ENCODE measurements at regions not wholly inside any gene's neighbourhood (a gene's known extent, or its start where the extent isn't known, plus 50 kb on each side); places are given as distances from the start of the nearest gene placed in this dataset.

- no peaks in the 10 kb centered on the region for H3K4me1 ChIP-seq (ENCODE audit: control insufficient read depth in 2 of 3, insufficient read depth in 2 of 3, low read depth in 1 of 3, low read length in 3 of 3)
- no peak overlapping the region for H3K9ac ChIP-seq (ENCODE audit: low read length in 3 of 3)
- no peaks in the 10 kb centered on the region for H3K9me3 ChIP-seq (ENCODE audit: control insufficient read depth in 2 of 3, insufficient read depth in 1 of 3, low read length in 3 of 3)
- H3K4me3 ChIP-seq (ENCODE audit: low read length in 3 of 3), result no peak overlapping the region
- no peak for TF ChIP-seq CTCF (IDR thresholded peaks at IDR 0.05; ENCODE audit: borderline replicate concordance, extremely low read depth, insufficient read depth)
- H3K27ac ChIP-seq (ENCODE audit: low read depth in 2 of 2, low read length in 2 of 2), result no peak overlapping the region
- no peaks in the 10 kb centered on the region for H3K27me3 ChIP-seq (ENCODE audit: control insufficient read depth, insufficient read depth, low read length)
- FAIRE-seq, result no peak
- intact Hi-C loops (cut with DNase I), result no loop called here
- H3K36me3 ChIP-seq (ENCODE audit: control insufficient read depth in 2 of 3, insufficient read depth in 3 of 3, low read length in 3 of 3), result no peaks in the 10 kb centered on the region
- no peak for DNase-seq
Observed at GRCh38 chr10:10432296-10433035, 585.2 kb upstream of the CELF2 start.

GRCh38 chr10:10434312-10434711, 583.4 kb upstream of the CELF2 start:
- no peak for FAIRE-seq
- H3K27ac ChIP-seq (ENCODE audit: low read depth in 2 of 2, low read length in 2 of 2), result no peak overlapping the region

GRCh38 chr10:10437886-10438285, 579.8 kb upstream of the CELF2 start:
- Histone ChIP-seq H3K4me1 (ENCODE audit: control insufficient read depth in 2 of 3, insufficient read depth in 2 of 3, low read depth in 1 of 3, low read length in 3 of 3) (no peaks in the 10 kb centered on the region), H3K9me3 (ENCODE audit: control insufficient read depth in 2 of 3, insufficient read depth in 1 of 3, low read length in 3 of 3) (no peaks in the 10 kb centered on the region), H3K27ac (ENCODE audit: low read depth in 2 of 2, low read length in 2 of 2) (no peak overlapping the region), H3K9ac (ENCODE audit: low read length in 3 of 3) (no peak overlapping the region), H3K4me3 (ENCODE audit: low read length in 3 of 3) (no peak overlapping the region), H3K36me3 (ENCODE audit: control insufficient read depth in 2 of 3, insufficient read depth in 3 of 3, low read length in 3 of 3) (no peaks in the 10 kb centered on the region), H3K27me3 (ENCODE audit: control insufficient read depth, insufficient read depth, low read length) (no peaks in the 10 kb centered on the region)
- DNase-seq (no peak), FAIRE-seq (no peak)
- TF ChIP-seq CTCF (IDR thresholded peaks at IDR 0.05; ENCODE audit: borderline replicate concordance, extremely low read depth, insufficient read depth), result no peak
- intact Hi-C loops (cut with DNase I), result no loop called here

More at GRCh38 chr10:10434312-10434711, 583.4 kb upstream of the CELF2 start:
- DNase-seq, result no peak
- H3K9ac ChIP-seq (ENCODE audit: low read length in 3 of 3), result no peak overlapping the region
- intact Hi-C loops (cut with DNase I), result no loop called here
- no peaks in the 10 kb centered on the region for H3K27me3 ChIP-seq (ENCODE audit: control insufficient read depth, insufficient read depth, low read length)
- H3K4me1 ChIP-seq (ENCODE audit: control insufficient read depth in 2 of 3, insufficient read depth in 2 of 3, low read depth in 1 of 3, low read length in 3 of 3), result no peaks in the 10 kb centered on the region
- H3K4me3 ChIP-seq (ENCODE audit: low read length in 3 of 3), result no peak overlapping the region
- H3K9me3 ChIP-seq (ENCODE audit: control insufficient read depth in 2 of 3, insufficient read depth in 1 of 3, low read length in 3 of 3), result no peaks in the 10 kb centered on the region
- H3K36me3 ChIP-seq (ENCODE audit: control insufficient read depth in 2 of 3, insufficient read depth in 3 of 3, low read length in 3 of 3), result no peaks in the 10 kb centered on the region
- no peak for TF ChIP-seq CTCF (IDR thresholded peaks at IDR 0.05; ENCODE audit: borderline replicate concordance, extremely low read depth, insufficient read depth)

All from kidney (tissue), 13 donors.